CD4-positive, alpha-beta T cell treated with Interleukin-4 for 4 hours (primary cell): ENCODE measurements at regions not wholly inside any gene's neighbourhood (a gene's known extent, or its start where the extent isn't known, plus 50 kb on each side); places are given as distances from the start of the nearest gene placed in this dataset.
"Not testable (repeated sequence)": the region's sequence is repeated elsewhere in the genome, so short reads cannot be mapped to it uniquely, and the experiment has no call there.

Experiments
- DNase-seq: peaks from one replicate; pipeline ENCODE4 v3.0.0-alpha.2; 2020

GRCh38 chr6:85005494-85005893 is 241.1 kb upstream of the TBX18 start:
- no peak for DNase-seq

GRCh38 chr6:85004361-85004995 is 240.1 kb upstream of the TBX18 start:
- DNase-seq: no peak

- DNase-seq: no peak
Measured at GRCh38 chr6:85002847-85003246, 238.4 kb upstream of the TBX18 start.

GRCh38 chr6:85000001-85000400 is 235.6 kb upstream of the TBX18 start:
- no peak for DNase-seq

GRCh38 chr6:84998223-84998622 is 233.8 kb upstream of the TBX18 start:
- no peak for DNase-seq

GRCh38 chr6:84988766-84989165 is 224.4 kb upstream of the TBX18 start:
- not testable (repeated sequence) for DNase-seq

GRCh38 chr6:84985490-84985889 is 221.1 kb upstream of the TBX18 start:
- DNase-seq: not testable (repeated sequence)

GRCh38 chr6:84979541-84979940 is 215.1 kb upstream of the TBX18 start:
- no peak for DNase-seq

- no peak for DNase-seq
Measured at GRCh38 chr6:84977363-84977705, 212.9 kb upstream of the TBX18 start.

- no peak for DNase-seq
Measured at GRCh38 chr6:84976526-84977362, 212.3 kb upstream of the TBX18 start.

GRCh38 chr6:84975316-84975715 is 210.9 kb upstream of the TBX18 start:
- DNase-seq: no peak

GRCh38 chr6:84973606-84974005 is 209.2 kb upstream of the TBX18 start:
- DNase-seq: no peak

- DNase-seq: no peak
Measured at GRCh38 chr6:84967965-84968364, 203.6 kb upstream of the TBX18 start.

- DNase-seq: no peak
Measured at GRCh38 chr6:84967389-84967788, 203.0 kb upstream of the TBX18 start.

GRCh38 chr6:84953111-84953755 is 188.8 kb upstream of the TBX18 start:
- no peak for DNase-seq

GRCh38 chr6:84944926-84945325 is 180.5 kb upstream of the TBX18 start:
- not testable (repeated sequence) for DNase-seq

GRCh38 chr6:84943905-84944304 is 179.5 kb upstream of the TBX18 start:
- no peak for DNase-seq

GRCh38 chr6:84941609-84942008 is 177.2 kb upstream of the TBX18 start:
- DNase-seq: not testable (repeated sequence)

GRCh38 chr6:84929212-84929611 is 164.8 kb upstream of the TBX18 start:
- DNase-seq: no peak

GRCh38 chr6:84927551-84927950 is 163.2 kb upstream of the TBX18 start:
- DNase-seq: no peak

GRCh38 chr6:84926189-84927155 is 162.1 kb upstream of the TBX18 start:
- no peak for DNase-seq

- no peak for DNase-seq
Measured at GRCh38 chr6:84921891-84922290, 157.5 kb upstream of the TBX18 start.

GRCh38 chr6:84920021-84920420 is 155.6 kb upstream of the TBX18 start:
- no peak for DNase-seq
